IMR-90 (cell line): ENCODE measurements at regions not wholly inside any gene's neighbourhood (a gene's known extent, or its start where the extent isn't known, plus 50 kb on each side); places are given as distances from the start of the nearest gene placed in this dataset.

ENCODE experiments used
- ATAC-seq: fragments of 200-7000 bp; cut with Tn5 transposase; 2 replicates; pipeline ENCODE4 v1.9.1; 2020; ENCODE audit warnings: low read depth, mild to moderate bottlenecking, moderate library complexity
- BruUV-seq: library from RNA; stranded (reverse); fragments of 400-500 nt; replicated peaks from 2 replicates; lab custom pipeline; 2021; lab: Mats Ljungman, UMichigan
- CTCF ChIA-PET: fragments of 300-600 bp; formaldehyde crosslinking; extraction: SDS; loops from one replicate; lab custom pipeline; 2021; ENCODE audit warnings: antibody characterized with exemption; lab: Yijun Ruan, JAX
- POLR2A ChIA-PET: fragments of 300-600 bp; sonication (Branson Sonifier 250); formaldehyde crosslinking; loops from one replicate; lab custom pipeline; 2022; ENCODE audit warnings: antibody characterized with exemption; ENCODE audit not compliant: unreplicated experiment; lab: Charles Lee
- DNase-seq: peaks from one replicate; pipeline ENCODE4 v3.0.0; 2013
- H2AFZ ChIP-seq: replicated peaks from 2 replicates; pipeline ENCODE3; 2013; ENCODE audit warnings: low read length, mild to moderate bottlenecking; ENCODE audit not compliant: poor library complexity
- H2AK5ac ChIP-seq: 2 replicates; pipeline ENCODE4 v1.6.1; 2013; ENCODE audit warnings: low read depth, low read length, inconsistent platforms
- H2AK9ac ChIP-seq: replicated peaks from 2 replicates; pipeline ENCODE3; 2013; ENCODE audit warnings: mild to moderate bottlenecking, low read depth, low read length, moderate library complexity; ENCODE audit not compliant: poor library complexity
- H2BK120ac ChIP-seq: 2 replicates; pipeline ENCODE4 v1.6.1; 2013; ENCODE audit warnings: low read depth, low read length, inconsistent platforms
- H2BK15ac ChIP-seq: 3 replicates; pipeline ENCODE4 v1.6.1; 2013; ENCODE audit warnings: low read depth, low read length, inconsistent platforms
- H2BK20ac ChIP-seq: 2 replicates; pipeline ENCODE4 v1.6.1; 2013; ENCODE audit warnings: low read depth, mild to moderate bottlenecking, inconsistent platforms, low read length, moderate library complexity
- H2BK5ac ChIP-seq: 2 replicates; pipeline ENCODE4 v1.6.1; 2013; ENCODE audit warnings: mild to moderate bottlenecking, low read depth, low read length, inconsistent platforms; ENCODE audit not compliant: poor library complexity, severe bottlenecking
- H3K14ac ChIP-seq: replicated peaks from 2 replicates; pipeline ENCODE4 v1.6.1; 2013; ENCODE audit warnings: low read depth, low read length, inconsistent platforms
- H3K18ac ChIP-seq: 2 replicates; pipeline ENCODE4 v1.6.1; 2013; ENCODE audit warnings: low read depth, low read length, control low read depth
- H3K23ac ChIP-seq: 2 replicates; pipeline ENCODE4 v1.6.1; 2013; ENCODE audit warnings: low read depth, low read length, inconsistent platforms
- H3K27ac ChIP-seq: 2 replicates; pipeline ENCODE4 v1.5.1; 2013; ENCODE audit warnings: mild to moderate bottlenecking, control low read depth, low read length; ENCODE audit not compliant: insufficient read depth
- H3K27me3 ChIP-seq: 2 replicates; pipeline ENCODE4 v1.6.1; 2013; ENCODE audit warnings: low read length; ENCODE audit not compliant: control insufficient read depth, insufficient read depth
- H3K36me3 ChIP-seq: 2 replicates; pipeline ENCODE4 v1.6.1; 2013; ENCODE audit warnings: low read length, mixed read lengths; ENCODE audit not compliant: control insufficient read depth, insufficient read depth
- H3K4ac ChIP-seq: 2 replicates; pipeline ENCODE4 v1.6.1; 2013; ENCODE audit warnings: low read depth, low read length, inconsistent platforms
- H3K4me1 ChIP-seq: 2 replicates; pipeline ENCODE4 v1.6.1; 2013; ENCODE audit warnings: low read length, mixed read lengths; ENCODE audit not compliant: control insufficient read depth, insufficient read depth
- H3K4me2 ChIP-seq: 2 replicates; pipeline ENCODE4 v1.6.1; 2013; ENCODE audit warnings: low read depth, mild to moderate bottlenecking, control low read depth, low read length, moderate library complexity
- H3K4me3 ChIP-seq: 2 replicates; pipeline ENCODE4 v1.5.1; 2013; ENCODE audit warnings: low read depth, mild to moderate bottlenecking, control low read depth, low read length, moderate library complexity; ENCODE audit not compliant: insufficient read depth
- H3K56ac ChIP-seq: 2 replicates; pipeline ENCODE4 v1.6.1; 2013; ENCODE audit warnings: low read length, inconsistent platforms; ENCODE audit not compliant: insufficient read depth; ENCODE audit errors: extremely low read depth
- H3K79me1 ChIP-seq, 2 experiments: 2 replicates each; pipeline ENCODE4 v1.6.1; 2013; ENCODE audit warnings: low read length in 2 of 2, inconsistent platforms in 1 of 2, low read depth in 1 of 2
- H3K9ac ChIP-seq: 2 replicates; pipeline ENCODE4 v1.6.1; 2013; ENCODE audit warnings: low read depth, low read length, control low read depth
- H3K9me1 ChIP-seq: 2 replicates; pipeline ENCODE4 v1.6.1; 2013; ENCODE audit warnings: low read length, inconsistent platforms; ENCODE audit not compliant: insufficient read depth
- H3K9me3 ChIP-seq: 2 replicates; pipeline ENCODE4 v1.6.1; 2013; ENCODE audit warnings: low read length; ENCODE audit not compliant: control insufficient read depth, insufficient read depth
- H4K20me1 ChIP-seq: 2 replicates; pipeline ENCODE4 v1.6.1; 2013; ENCODE audit warnings: low read length, inconsistent platforms; ENCODE audit not compliant: insufficient read depth
- H4K5ac ChIP-seq: 2 replicates; pipeline ENCODE4 v1.6.1; 2013; ENCODE audit warnings: mild to moderate bottlenecking, low read depth, low read length, control low read depth
- H4K8ac ChIP-seq, 2 experiments: 2 replicates each; pipeline ENCODE4 v1.6.1; 2013; ENCODE audit warnings: low read depth in 2 of 2, low read length in 2 of 2, control low read depth in 1 of 2, inconsistent platforms in 1 of 2
- H4K91ac ChIP-seq: 2 replicates; pipeline ENCODE4 v1.6.1; 2013; ENCODE audit warnings: low read depth, low read length, inconsistent platforms; ENCODE audit not compliant: insufficient read depth
- BHLHE40 ChIP-seq: fragments of 150-350 bp; IDR thresholded peaks from 2 replicates; pipeline ENCODE4 v1.6.1; 2016; ENCODE audit warnings: mild to moderate bottlenecking, low read depth, low read length
- CEBPB ChIP-seq: IDR thresholded peaks from 2 replicates; pipeline ENCODE4 v1.6.1; 2012; ENCODE audit warnings: low read depth, low read length, improper control_type of control experiment
- CHD1 ChIP-seq: IDR thresholded peaks from 2 replicates; pipeline ENCODE4 v1.6.1; 2012; ENCODE audit warnings: low read depth, low read length, improper control_type of control experiment
- ELK1 ChIP-seq: fragments of 150-350 bp; IDR thresholded peaks from 2 replicates; pipeline ENCODE4 v1.6.1; 2016; ENCODE audit warnings: low read depth, mild to moderate bottlenecking, low read length, moderate library complexity, borderline replicate concordance
- FOS ChIP-seq: fragments of 150-350 bp; IDR thresholded peaks from 2 replicates; pipeline ENCODE4 v1.6.1; 2016; ENCODE audit warnings: low read depth, low read length
- MAFK ChIP-seq: IDR thresholded peaks from 2 replicates; pipeline ENCODE4 v1.6.1; 2012; ENCODE audit warnings: low read depth, low read length, improper control_type of control experiment
- MAZ ChIP-seq: IDR thresholded peaks from 2 replicates; pipeline ENCODE4 v1.6.1; 2012; ENCODE audit warnings: low read depth, mild to moderate bottlenecking, low read length, improper control_type of control experiment, moderate library complexity, borderline replicate concordance
- MXI1 ChIP-seq: IDR thresholded peaks from 2 replicates; pipeline ENCODE4 v1.6.1; 2012; ENCODE audit warnings: low read depth, mild to moderate bottlenecking, low read length, moderate library complexity, borderline replicate concordance
- NFE2L2 ChIP-seq: fragments of 150-350 bp; IDR thresholded peaks from 2 replicates; pipeline ENCODE4 v1.6.1; 2016; ENCODE audit warnings: low read depth, mild to moderate bottlenecking, low read length
- RCOR1 ChIP-seq: IDR thresholded peaks from 2 replicates; pipeline ENCODE4 v1.6.1; 2012; ENCODE audit warnings: mild to moderate bottlenecking, low read length, improper control_type of control experiment; ENCODE audit not compliant: insufficient replicate concordance
- WGBS, 2 experiments: methylation state at CpG; one replicate each; pipeline versions ENCODE4 v1.1.5 to v1.1.7; 2013; ENCODE audit warnings: missing lambda C conversion rate in 2 of 2; ENCODE audit not compliant: insufficient read length in 1 of 2; ENCODE audit errors: extremely low coverage in 2 of 2; 5-methylcytosine and 5-hydroxymethylcytosine counted together
- dilution Hi-C: fragments of 300-500 bp; cut with HindIII; formaldehyde crosslinking; loops from one replicate; pipeline ENCODE4 v1.14.3; 2018; ENCODE audit warnings: low sequenced_read_pairs; ENCODE audit not compliant: unreplicated experiment
- in situ Hi-C: fragments of 300-500 bp; cut with MboI; formaldehyde crosslinking; loops from 3 replicates; pipeline ENCODE4 v1.14.3; 2019; ENCODE audit warnings: low sequenced_read_pairs, inconsistent platforms, mixed read lengths
- intact Hi-C: fragments of 100-400 bp; cut with micrococcal nuclease; formaldehyde crosslinking; loops from 2 replicates; pipeline ENCODE4 v1.10.0; 2022

DNA sequence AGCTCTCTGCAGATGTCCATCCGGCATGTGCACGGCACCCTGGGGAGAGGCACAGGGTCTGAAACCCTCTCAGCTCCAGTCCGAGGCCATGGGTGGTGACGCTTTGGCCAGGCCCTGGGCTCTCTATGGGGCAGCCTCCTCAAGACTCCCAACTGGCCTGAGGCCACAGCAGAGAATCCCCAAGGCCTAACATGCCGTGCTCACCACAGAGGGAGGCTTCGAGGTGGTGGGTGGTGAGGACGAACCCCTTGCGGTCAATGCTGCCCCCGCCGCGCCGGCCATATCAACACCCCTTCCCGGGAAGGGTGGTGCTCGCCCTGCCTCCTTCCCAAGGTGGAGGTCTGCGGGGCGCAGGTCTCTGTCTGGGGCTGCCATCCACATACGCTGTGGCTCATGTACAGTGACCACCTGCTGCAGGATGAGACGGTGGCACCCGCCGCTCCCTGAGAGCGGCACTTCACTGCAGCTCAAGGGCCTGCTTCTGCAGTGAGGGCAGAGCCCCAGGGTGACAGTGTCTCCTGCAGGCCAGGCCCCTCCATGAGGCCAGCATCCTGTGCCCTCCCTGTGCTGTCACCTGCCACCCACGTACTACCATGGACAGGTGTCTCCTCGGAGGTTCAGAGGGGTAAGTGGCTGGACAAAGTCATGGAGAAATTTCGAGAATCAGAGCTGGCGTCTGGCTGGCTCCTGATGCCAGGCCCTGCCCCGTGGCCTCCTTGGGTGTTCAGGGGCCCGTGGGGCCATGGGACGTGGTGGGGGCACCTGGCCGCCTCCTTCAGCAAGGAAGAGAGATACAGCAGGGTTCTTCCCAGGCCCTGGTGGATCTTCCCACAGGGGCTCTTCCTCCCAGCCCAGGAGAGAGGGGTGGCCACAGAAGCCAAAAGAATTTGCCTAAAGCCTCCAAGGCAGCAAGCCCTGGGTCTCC, 54.6 kb upstream of the ACSF3 start:
- Histone ChIP-seq H3K4ac (no peak overlapping the region), H3K27ac (no peak overlapping the region), H4K91ac (no peak overlapping the region), H3K56ac (no peak overlapping the region), H2BK5ac (no peak overlapping the region), H2AK9ac (no peak overlapping the region), H2AK5ac (no peak overlapping the region), H3K9me3 (no peaks in the 10 kb centered on the region), H3K18ac (no peak overlapping the region), H2AFZ (no peak overlapping the region), H3K9me1 (no peaks in the 10 kb centered on the region), H3K36me3 (no peaks in the 10 kb centered on the region), H4K20me1 (no peaks in the 10 kb centered on the region), H4K8ac (no peak overlapping the region), H2BK15ac (no peak overlapping the region), H3K23ac (no peak overlapping the region), H2BK120ac (no peak overlapping the region), H3K4me3 (no peak overlapping the region), H3K79me1 (no peaks in the 10 kb centered on the region), H3K4me2 (no peak overlapping the region), H3K4me1 (no peaks in the 10 kb centered on the region), H3K9ac (no peak overlapping the region), H3K27me3 (peaks cover 21% of the 10 kb centered on the region), H3K14ac (no peak overlapping the region), H4K5ac (no peak overlapping the region), H2BK20ac (no peak overlapping the region)
- intact Hi-C loops, result no loop called here
- DNase-seq, result no peak
- TF ChIP-seq NFE2L2 (no peak), BHLHE40 (no peak), ELK1 (no peak), CEBPB (no peak), MAFK (no peak), FOS (no peak), MAZ (no peak), RCOR1 (no peak), MXI1 (no peak), CHD1 (no peak)
- no peak for ATAC-seq
- dilution Hi-C loops, result no loop called here
- WGBS, 2 experiments, result 79% methylated on average over 16 of the region's 29 CpGs; no CpG with 5 or more reads in 1 of the 2 experiments
- CTCF ChIA-PET, result no interaction called here
- POLR2A ChIA-PET, result no interaction called here
- BruUV-seq, result no TSS peak
- in situ Hi-C loops, result no loop called here
